ENCODE measurements at regions not wholly inside any gene's neighbourhood (a gene's known extent, or its start where the extent isn't known, plus 50 kb on each side); places are given as distances from the start of the nearest gene placed in this dataset.

GRCh38 chr2:150909090-150909489 is 352.6 kb downstream of the RBM43 start:
- no peaks in the 10 kb centered on the region for H3K27me3 ChIP-seq (ENCODE audit: control insufficient read depth, insufficient read depth, low read length)
- H3K9me3 ChIP-seq (ENCODE audit: control insufficient read depth, insufficient read depth, low read length): no peaks in the 10 kb centered on the region
- H3K4me1 ChIP-seq (ENCODE audit: control insufficient read depth, insufficient read depth, low read length): no peaks in the 10 kb centered on the region
- H3K36me3 ChIP-seq (ENCODE audit: control insufficient read depth, insufficient read depth, low read length): no peaks in the 10 kb centered on the region
- H3K9ac ChIP-seq (ENCODE audit: low read depth, low read length): no peak overlapping the region
- H3K4me3 ChIP-seq (ENCODE audit: low read depth, low read length): no peak overlapping the region

GRCh38 chr2:150907466-150907865 is 354.2 kb downstream of the RBM43 start:
- H3K9ac ChIP-seq (ENCODE audit: low read depth, low read length): no peak overlapping the region
- no peaks in the 10 kb centered on the region for H3K4me1 ChIP-seq (ENCODE audit: control insufficient read depth, insufficient read depth, low read length)
- no peak overlapping the region for H3K4me3 ChIP-seq (ENCODE audit: low read depth, low read length)
- H3K27me3 ChIP-seq (ENCODE audit: control insufficient read depth, insufficient read depth, low read length): no peaks in the 10 kb centered on the region
- H3K9me3 ChIP-seq (ENCODE audit: control insufficient read depth, insufficient read depth, low read length): no peaks in the 10 kb centered on the region
- no peaks in the 10 kb centered on the region for H3K36me3 ChIP-seq (ENCODE audit: control insufficient read depth, insufficient read depth, low read length)

- no peaks in the 10 kb centered on the region for H3K36me3 ChIP-seq (ENCODE audit: control insufficient read depth, insufficient read depth, low read length)
- H3K27me3 ChIP-seq (ENCODE audit: control insufficient read depth, insufficient read depth, low read length): no peaks in the 10 kb centered on the region
- H3K9ac ChIP-seq (ENCODE audit: low read depth, low read length): no peak overlapping the region
- no peak overlapping the region for H3K4me3 ChIP-seq (ENCODE audit: low read depth, low read length)
- H3K4me1 ChIP-seq (ENCODE audit: control insufficient read depth, insufficient read depth, low read length): no peaks in the 10 kb centered on the region
- peaks cover 3% of the 10 kb centered on the region for H3K9me3 ChIP-seq (ENCODE audit: control insufficient read depth, insufficient read depth, low read length)
Measured at GRCh38 chr2:150903461-150903860, 358.2 kb downstream of the RBM43 start.

GRCh38 chr2:150903055-150903454 is 358.6 kb downstream of the RBM43 start:
- no peak overlapping the region for H3K9ac ChIP-seq (ENCODE audit: low read depth, low read length)
- H3K27me3 ChIP-seq (ENCODE audit: control insufficient read depth, insufficient read depth, low read length): no peaks in the 10 kb centered on the region
- no peaks in the 10 kb centered on the region for H3K4me1 ChIP-seq (ENCODE audit: control insufficient read depth, insufficient read depth, low read length)
- H3K9me3 ChIP-seq (ENCODE audit: control insufficient read depth, insufficient read depth, low read length): peaks cover 3% of the 10 kb centered on the region
- no peaks in the 10 kb centered on the region for H3K36me3 ChIP-seq (ENCODE audit: control insufficient read depth, insufficient read depth, low read length)
- no peak overlapping the region for H3K4me3 ChIP-seq (ENCODE audit: low read depth, low read length)

GRCh38 chr2:150900913-150901312 is 360.8 kb downstream of the RBM43 start:
- H3K27me3 ChIP-seq (ENCODE audit: control insufficient read depth, insufficient read depth, low read length): no peaks in the 10 kb centered on the region
- H3K36me3 ChIP-seq (ENCODE audit: control insufficient read depth, insufficient read depth, low read length): no peaks in the 10 kb centered on the region
- H3K9ac ChIP-seq (ENCODE audit: low read depth, low read length): no peak overlapping the region
- H3K9me3 ChIP-seq (ENCODE audit: control insufficient read depth, insufficient read depth, low read length): peaks cover 3% of the 10 kb centered on the region
- no peak overlapping the region for H3K4me3 ChIP-seq (ENCODE audit: low read depth, low read length)
- H3K4me1 ChIP-seq (ENCODE audit: control insufficient read depth, insufficient read depth, low read length): no peaks in the 10 kb centered on the region

- Histone ChIP-seq H3K36me3 (ENCODE audit: control insufficient read depth, insufficient read depth, low read length) (no peaks in the 10 kb centered on the region), H3K4me1 (ENCODE audit: control insufficient read depth, insufficient read depth, low read length) (no peaks in the 10 kb centered on the region), H3K9me3 (ENCODE audit: control insufficient read depth, insufficient read depth, low read length) (peaks cover 3% of the 10 kb centered on the region), H3K27me3 (ENCODE audit: control insufficient read depth, insufficient read depth, low read length) (no peaks in the 10 kb centered on the region), H3K9ac (ENCODE audit: low read depth, low read length) (no peak overlapping the region), H3K4me3 (ENCODE audit: low read depth, low read length) (no peak overlapping the region)
Measured at GRCh38 chr2:150895968-150896367, 365.7 kb downstream of the RBM43 start.

- no peak overlapping the region for H3K4me3 ChIP-seq (ENCODE audit: low read depth, low read length)
- H3K36me3 ChIP-seq (ENCODE audit: control insufficient read depth, insufficient read depth, low read length): no peaks in the 10 kb centered on the region
- no peaks in the 10 kb centered on the region for H3K4me1 ChIP-seq (ENCODE audit: control insufficient read depth, insufficient read depth, low read length)
- H3K9me3 ChIP-seq (ENCODE audit: control insufficient read depth, insufficient read depth, low read length): no peaks in the 10 kb centered on the region
- H3K9ac ChIP-seq (ENCODE audit: low read depth, low read length): no peak overlapping the region
- no peaks in the 10 kb centered on the region for H3K27me3 ChIP-seq (ENCODE audit: control insufficient read depth, insufficient read depth, low read length)
Measured at GRCh38 chr2:150889141-150889540, 372.5 kb downstream of the RBM43 start.

- Histone ChIP-seq H3K9me3 (ENCODE audit: control insufficient read depth, insufficient read depth, low read length) (no peaks in the 10 kb centered on the region), H3K9ac (ENCODE audit: low read depth, low read length) (no peak overlapping the region), H3K36me3 (ENCODE audit: control insufficient read depth, insufficient read depth, low read length) (no peaks in the 10 kb centered on the region), H3K4me1 (ENCODE audit: control insufficient read depth, insufficient read depth, low read length) (no peaks in the 10 kb centered on the region), H3K27me3 (ENCODE audit: control insufficient read depth, insufficient read depth, low read length) (no peaks in the 10 kb centered on the region), H3K4me3 (ENCODE audit: low read depth, low read length) (no peak overlapping the region)
Measured at GRCh38 chr2:150888337-150888736, 373.3 kb downstream of the RBM43 start.

GRCh38 chr2:150887926-150888325 is 373.7 kb downstream of the RBM43 start:
- H3K4me3 ChIP-seq (ENCODE audit: low read depth, low read length): no peak overlapping the region
- H3K36me3 ChIP-seq (ENCODE audit: control insufficient read depth, insufficient read depth, low read length): no peaks in the 10 kb centered on the region
- no peaks in the 10 kb centered on the region for H3K9me3 ChIP-seq (ENCODE audit: control insufficient read depth, insufficient read depth, low read length)
- H3K27me3 ChIP-seq (ENCODE audit: control insufficient read depth, insufficient read depth, low read length): no peaks in the 10 kb centered on the region
- no peak overlapping the region for H3K9ac ChIP-seq (ENCODE audit: low read depth, low read length)
- H3K4me1 ChIP-seq (ENCODE audit: control insufficient read depth, insufficient read depth, low read length): no peaks in the 10 kb centered on the region

- no peak overlapping the region for H3K9ac ChIP-seq (ENCODE audit: low read depth, low read length)
- no peak overlapping the region for H3K4me3 ChIP-seq (ENCODE audit: low read depth, low read length)
- no peaks in the 10 kb centered on the region for H3K9me3 ChIP-seq (ENCODE audit: control insufficient read depth, insufficient read depth, low read length)
- H3K27me3 ChIP-seq (ENCODE audit: control insufficient read depth, insufficient read depth, low read length): no peaks in the 10 kb centered on the region
- no peaks in the 10 kb centered on the region for H3K4me1 ChIP-seq (ENCODE audit: control insufficient read depth, insufficient read depth, low read length)
- H3K36me3 ChIP-seq (ENCODE audit: control insufficient read depth, insufficient read depth, low read length): no peaks in the 10 kb centered on the region
Measured at GRCh38 chr2:150885774-150886386, 375.8 kb downstream of the RBM43 start.

GRCh38 chr2:150885236-150885635 is 376.4 kb downstream of the RBM43 start:
- H3K9me3 ChIP-seq (ENCODE audit: control insufficient read depth, insufficient read depth, low read length): no peaks in the 10 kb centered on the region
- H3K4me1 ChIP-seq (ENCODE audit: control insufficient read depth, insufficient read depth, low read length): no peaks in the 10 kb centered on the region
- no peak overlapping the region for H3K4me3 ChIP-seq (ENCODE audit: low read depth, low read length)
- H3K9ac ChIP-seq (ENCODE audit: low read depth, low read length): no peak overlapping the region
- H3K36me3 ChIP-seq (ENCODE audit: control insufficient read depth, insufficient read depth, low read length): no peaks in the 10 kb centered on the region
- H3K27me3 ChIP-seq (ENCODE audit: control insufficient read depth, insufficient read depth, low read length): no peaks in the 10 kb centered on the region

- Histone ChIP-seq H3K9ac (ENCODE audit: low read depth, low read length) (no peak overlapping the region), H3K4me1 (ENCODE audit: control insufficient read depth, insufficient read depth, low read length) (no peaks in the 10 kb centered on the region)
Measured at GRCh38 chr2:150883613-150883895, 378.1 kb downstream of the RBM43 start.

More at GRCh38 chr2:150883613-150883895, 378.1 kb downstream of the RBM43 start:
- H3K4me3 ChIP-seq (ENCODE audit: low read depth, low read length): no peak overlapping the region
- no peaks in the 10 kb centered on the region for H3K27me3 ChIP-seq (ENCODE audit: control insufficient read depth, insufficient read depth, low read length)
- H3K36me3 ChIP-seq (ENCODE audit: control insufficient read depth, insufficient read depth, low read length): no peaks in the 10 kb centered on the region
- no peaks in the 10 kb centered on the region for H3K9me3 ChIP-seq (ENCODE audit: control insufficient read depth, insufficient read depth, low read length)
